GOT3 (cell line): ENCODE measurements at regions not wholly inside any gene's neighbourhood (a gene's known extent, or its start where the extent isn't known, plus 50 kb on each side); places are given as distances from the start of the nearest gene placed in this dataset.
"Not testable (repeated sequence)": the region's sequence is repeated elsewhere in the genome, so short reads cannot be mapped to it uniquely, and the experiment has no call there.

ENCODE experiments used
- DNase-seq: peaks from one replicate; lab custom pipeline; 2025; ENCODE audit warnings: mixed read lengths; lab: John Stamatoyannopoulos, UW

GRCh38 chr2:131584380-131584779, 56.7 kb downstream of the CCDC74A start:
- DNase-seq: no peak

- no peak for DNase-seq
Observed at GRCh38 chr2:131584940-131585339, 57.3 kb downstream of the CCDC74A start.

- DNase-seq: no peak
Observed at GRCh38 chr2:131588152-131588873, 60.6 kb downstream of the CCDC74A start.

GRCh38 chr2:131589126-131589525, 61.4 kb downstream of the CCDC74A start:
- DNase-seq: not testable (repeated sequence)

- no peak for DNase-seq
Observed at GRCh38 chr2:131590366-131590765, 62.7 kb downstream of the CCDC74A start.

GRCh38 chr2:131590896-131591295, 63.2 kb downstream of the CCDC74A start:
- no peak for DNase-seq

- not testable (repeated sequence) for DNase-seq
Observed at GRCh38 chr2:131596561-131596960, 68.9 kb downstream of the CCDC74A start.

- DNase-seq: not testable (repeated sequence)
Observed at GRCh38 chr2:131602444-131602843, 74.8 kb downstream of the CCDC74A start.

- not testable (repeated sequence) for DNase-seq
Observed at GRCh38 chr2:131604652-131605051, 77.0 kb downstream of the CCDC74A start.

- DNase-seq: not testable (repeated sequence)
Observed at GRCh38 chr2:131606366-131606765, 78.7 kb downstream of the CCDC74A start.

GRCh38 chr2:131607056-131607455, 79.4 kb downstream of the CCDC74A start:
- DNase-seq: not testable (repeated sequence)

GRCh38 chr2:131614539-131614938, 86.9 kb downstream of the CCDC74A start:
- not testable (repeated sequence) for DNase-seq

- not testable (repeated sequence) for DNase-seq
Observed at GRCh38 chr2:131618320-131618719, 90.6 kb downstream of the CCDC74A start.

GRCh38 chr2:131622874-131623273, 95.2 kb downstream of the CCDC74A start:
- DNase-seq: not testable (repeated sequence)

GRCh38 chr2:131626011-131626410, 98.3 kb downstream of the CCDC74A start:
- DNase-seq: not testable (repeated sequence)

GRCh38 chr2:131626565-131626964, 98.9 kb downstream of the CCDC74A start:
- DNase-seq: not testable (repeated sequence)

- not testable (repeated sequence) for DNase-seq
Observed at GRCh38 chr2:131627777-131628176, 100.1 kb downstream of the CCDC74A start.

GRCh38 chr2:131631648-131632047, 104.0 kb downstream of the CCDC74A start:
- DNase-seq: not testable (repeated sequence)

- DNase-seq: not testable (repeated sequence)
Observed at GRCh38 chr2:131633405-131633804, 105.7 kb downstream of the CCDC74A start.

- not testable (repeated sequence) for DNase-seq
Observed at GRCh38 chr2:131633827-131634695, 106.4 kb downstream of the CCDC74A start.

- no peak for DNase-seq
Observed at GRCh38 chr2:131635611-131636010, 107.9 kb downstream of the CCDC74A start.

GRCh38 chr2:131636704-131637308, 109.1 kb downstream of the CCDC74A start:
- not testable (repeated sequence) for DNase-seq
